ENCODE measurements at regions not wholly inside any gene's neighbourhood (a gene's known extent, or its start where the extent isn't known, plus 50 kb on each side); places are given as distances from the start of the nearest gene placed in this dataset.

- H3K9me3 ChIP-seq: no peaks in the 10 kb centered on the region
- H3K27ac ChIP-seq: no peak overlapping the region
- H3K36me3 ChIP-seq: no peaks in the 10 kb centered on the region
- H3K4me3 ChIP-seq: no peak overlapping the region
- WGBS, 2 donors: 94% methylated on average over 7 of the region's 7 CpGs
- TF ChIP-seq POLR2AphosphoS5 (IDR thresholded peaks at IDR 0.05) (no peak), EP300 (IDR thresholded peaks at IDR 0.05) (no peak), POLR2A (IDR thresholded peaks at IDR 0.05) (no peak)
- TF ChIP-seq, protein P1, sequence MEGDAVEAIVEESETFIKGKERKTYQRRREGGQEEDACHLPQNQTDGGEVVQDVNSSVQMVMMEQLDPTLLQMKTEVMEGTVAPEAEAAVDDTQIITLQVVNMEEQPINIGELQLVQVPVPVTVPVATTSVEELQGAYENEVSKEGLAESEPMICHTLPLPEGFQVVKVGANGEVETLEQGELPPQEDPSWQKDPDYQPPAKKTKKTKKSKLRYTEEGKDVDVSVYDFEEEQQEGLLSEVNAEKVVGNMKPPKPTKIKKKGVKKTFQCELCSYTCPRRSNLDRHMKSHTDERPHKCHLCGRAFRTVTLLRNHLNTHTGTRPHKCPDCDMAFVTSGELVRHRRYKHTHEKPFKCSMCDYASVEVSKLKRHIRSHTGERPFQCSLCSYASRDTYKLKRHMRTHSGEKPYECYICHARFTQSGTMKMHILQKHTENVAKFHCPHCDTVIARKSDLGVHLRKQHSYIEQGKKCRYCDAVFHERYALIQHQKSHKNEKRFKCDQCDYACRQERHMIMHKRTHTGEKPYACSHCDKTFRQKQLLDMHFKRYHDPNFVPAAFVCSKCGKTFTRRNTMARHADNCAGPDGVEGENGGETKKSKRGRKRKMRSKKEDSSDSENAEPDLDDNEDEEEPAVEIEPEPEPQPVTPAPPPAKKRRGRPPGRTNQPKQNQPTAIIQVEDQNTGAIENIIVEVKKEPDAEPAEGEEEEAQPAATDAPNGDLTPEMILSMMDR (IDR thresholded peaks at IDR 0.05): no peak
- no peaks in the 10 kb centered on the region for H3K27me3 ChIP-seq
- no peak for ATAC-seq (ENCODE audit: low FRiP score in 2 of 2)
- no peak for DNase-seq
- H3K4me1 ChIP-seq: no peaks in the 10 kb centered on the region
These were observed 383.7 kb downstream of the CD83 start for GRCh38 chr6:14501240-14501639.

GRCh38 chr6:14501914-14502313 is 384.3 kb downstream of the CD83 start:
- ATAC-seq (ENCODE audit: low FRiP score in 2 of 2) (no peak), DNase-seq (no peak)
- WGBS, 2 donors: 70 to 73% methylated on average over 4 to 5 of the region's 5 CpGs
- H3K9me3 ChIP-seq: no peaks in the 10 kb centered on the region
- H3K36me3 ChIP-seq: no peaks in the 10 kb centered on the region
- H3K4me1 ChIP-seq: no peaks in the 10 kb centered on the region
- no peak overlapping the region for H3K27ac ChIP-seq
- H3K4me3 ChIP-seq: no peak overlapping the region
- no peak for TF ChIP-seq EP300 (IDR thresholded peaks at IDR 0.05)
- TF ChIP-seq POLR2AphosphoS5 (IDR thresholded peaks at IDR 0.05): no peak
- no peaks in the 10 kb centered on the region for H3K27me3 ChIP-seq

DNA sequence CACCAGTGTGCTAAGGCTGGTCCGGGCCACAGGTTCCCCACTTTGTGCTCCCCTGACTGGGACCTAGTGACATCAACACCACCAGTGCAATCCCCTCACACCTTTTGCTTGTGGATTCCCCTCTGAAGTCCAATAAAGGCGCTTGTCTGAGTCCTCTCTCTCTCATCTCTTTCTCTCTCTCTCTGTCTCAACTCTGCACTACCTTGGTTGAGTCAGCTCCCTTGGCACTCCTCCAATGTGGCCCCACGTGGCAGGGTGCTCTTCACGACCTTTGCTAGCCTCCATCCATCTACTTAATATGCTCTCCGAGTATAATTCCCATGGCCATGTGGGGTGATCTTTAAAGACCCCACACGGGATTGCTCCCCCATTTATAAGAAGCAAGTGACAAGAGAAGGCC is 385.0 kb downstream of the CD83 start:
- no peaks in the 10 kb centered on the region for H3K9me3 ChIP-seq
- no peaks in the 10 kb centered on the region for H3K4me1 ChIP-seq
- no peak overlapping the region for H3K27ac ChIP-seq
- H3K36me3 ChIP-seq: no peaks in the 10 kb centered on the region
- no peak overlapping the region for H3K4me3 ChIP-seq
- 83 to 84% methylated on average over 6 of the region's 6 CpGs for WGBS, 2 donors
- H3K27me3 ChIP-seq: no peaks in the 10 kb centered on the region
- no peak for DNase-seq
- TF ChIP-seq EP300 (IDR thresholded peaks at IDR 0.05): no peak
- TF ChIP-seq POLR2A (IDR thresholded peaks at IDR 0.05): no peak
- TF ChIP-seq, protein P1 (IDR thresholded peaks at IDR 0.05): no peak
- TF ChIP-seq POLR2AphosphoS5 (IDR thresholded peaks at IDR 0.05): no peak
- ATAC-seq (ENCODE audit: low FRiP score in 2 of 2): no peak

- no peak for DNase-seq
- no peaks in the 10 kb centered on the region for H3K36me3 ChIP-seq
- no peaks in the 10 kb centered on the region for H3K9me3 ChIP-seq
- no peaks in the 10 kb centered on the region for H3K27me3 ChIP-seq
- TF ChIP-seq, protein P1 (IDR thresholded peaks at IDR 0.05): no peak
- no peak for TF ChIP-seq POLR2AphosphoS5 (IDR thresholded peaks at IDR 0.05)
- no peak for TF ChIP-seq EP300 (IDR thresholded peaks at IDR 0.05)
- TF ChIP-seq POLR2A (IDR thresholded peaks at IDR 0.05): no peak
- WGBS, 2 donors: 83 to 92% methylated on average over 6 of the region's 6 CpGs
- H3K4me3 ChIP-seq: no peak overlapping the region
- H3K4me1 ChIP-seq: no peaks in the 10 kb centered on the region
- no peak overlapping the region for H3K27ac ChIP-seq
- no peak for ATAC-seq (ENCODE audit: low FRiP score in 2 of 2)
These were observed 387.8 kb downstream of the CD83 start for GRCh38 chr6:14505401-14505800.

GRCh38 chr6:14506656-14507246 is 389.2 kb downstream of the CD83 start:
- no peak overlapping the region for H3K27ac ChIP-seq
- no peak for DNase-seq
- no peak for TF ChIP-seq POLR2AphosphoS5 (IDR thresholded peaks at IDR 0.05)
- no peak for TF ChIP-seq POLR2A (IDR thresholded peaks at IDR 0.05)
- TF ChIP-seq EP300 (IDR thresholded peaks at IDR 0.05): no peak
- TF ChIP-seq, protein P1 (IDR thresholded peaks at IDR 0.05): no peak
- no peaks in the 10 kb centered on the region for H3K9me3 ChIP-seq
- no peaks in the 10 kb centered on the region for H3K4me1 ChIP-seq
- H3K27me3 ChIP-seq: no peaks in the 10 kb centered on the region
- ATAC-seq (ENCODE audit: low FRiP score in 2 of 2): no peak
- no peaks in the 10 kb centered on the region for H3K36me3 ChIP-seq
- WGBS, 2 donors: 65 to 71% methylated on average over 6 of the region's 6 CpGs
- H3K4me3 ChIP-seq: no peak overlapping the region

All from upper lobe of left lung (tissue), 6 donors.